ENCODE measurements at regions not wholly inside any gene's neighbourhood (a gene's known extent, or its start where the extent isn't known, plus 50 kb on each side); places are given as distances from the start of the nearest gene placed in this dataset.

DNA sequence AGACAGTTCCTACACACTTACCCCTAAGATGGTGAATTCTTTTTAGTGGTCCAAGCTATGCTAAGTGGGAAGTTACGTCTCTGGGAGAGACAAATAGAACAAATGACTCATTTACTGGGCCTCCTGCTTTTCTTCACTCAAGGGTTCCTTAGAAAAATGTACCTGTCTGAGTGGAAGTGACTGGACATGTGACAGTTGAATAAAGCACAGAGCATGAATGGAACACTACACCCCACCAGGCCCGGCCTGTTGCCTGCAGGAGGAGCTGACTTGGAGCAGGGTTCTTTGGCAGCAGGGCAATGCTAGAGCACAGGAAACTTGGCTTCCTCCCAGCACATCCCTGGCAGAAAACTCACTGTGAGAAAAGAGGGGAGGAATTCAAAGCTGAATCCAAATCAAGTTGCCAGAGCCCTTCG is 451.0 kb upstream of the SETBP1 start:
- Mint-ChIP-seq H3K27me3 (ENCODE audit: low read depth) (no peaks in the 10 kb centered on the region), H3K9me3 (0 out of 2 replicates have a peak, but pooled peaks cover 5% of the 10 kb centered on the region), H3K4me3 (no peak overlapping the region), H3K27ac (no peak overlapping the region), H3K36me3 (no peaks in the 10 kb centered on the region), H3K4me1 (peaks cover 11% of the 10 kb centered on the region)
- POLR2A ChIA-PET: no interaction called here
- TF ChIP-seq ZNF232 (CRISPR knock-in tag; IDR thresholded peaks at IDR 0.05) (no peak), ATF1 (CRISPR knock-in tag; IDR thresholded peaks at IDR 0.05) (no peak), SP1 (CRISPR knock-in tag; conservative IDR thresholded peaks at IDR 0.05) (no peak), TEAD4 (CRISPR knock-in tag; IDR thresholded peaks at IDR 0.05) (no peak), GRHL2 (CRISPR knock-in tag; IDR thresholded peaks at IDR 0.05; ENCODE audit: insufficient replicate concordance, severe bottlenecking) (no peak), MYBL2 (CRISPR knock-in tag; IDR thresholded peaks at IDR 0.05) (no peak)
- TF ChIP-seq, protein P1, sequence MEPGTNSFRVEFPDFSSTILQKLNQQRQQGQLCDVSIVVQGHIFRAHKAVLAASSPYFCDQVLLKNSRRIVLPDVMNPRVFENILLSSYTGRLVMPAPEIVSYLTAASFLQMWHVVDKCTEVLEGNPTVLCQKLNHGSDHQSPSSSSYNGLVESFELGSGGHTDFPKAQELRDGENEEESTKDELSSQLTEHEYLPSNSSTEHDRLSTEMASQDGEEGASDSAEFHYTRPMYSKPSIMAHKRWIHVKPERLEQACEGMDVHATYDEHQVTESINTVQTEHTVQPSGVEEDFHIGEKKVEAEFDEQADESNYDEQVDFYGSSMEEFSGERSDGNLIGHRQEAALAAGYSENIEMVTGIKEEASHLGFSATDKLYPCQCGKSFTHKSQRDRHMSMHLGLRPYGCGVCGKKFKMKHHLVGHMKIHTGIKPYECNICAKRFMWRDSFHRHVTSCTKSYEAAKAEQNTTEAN (CRISPR knock-in tag; IDR thresholded peaks at IDR 0.05): no peak
- CTCF ChIA-PET: no interaction called here
- ATAC-seq: 0 out of 2 replicates have a peak, but pooled peaks have one; percentile 32
- DNase-seq (ENCODE audit: low spot score): no peak

DNA sequence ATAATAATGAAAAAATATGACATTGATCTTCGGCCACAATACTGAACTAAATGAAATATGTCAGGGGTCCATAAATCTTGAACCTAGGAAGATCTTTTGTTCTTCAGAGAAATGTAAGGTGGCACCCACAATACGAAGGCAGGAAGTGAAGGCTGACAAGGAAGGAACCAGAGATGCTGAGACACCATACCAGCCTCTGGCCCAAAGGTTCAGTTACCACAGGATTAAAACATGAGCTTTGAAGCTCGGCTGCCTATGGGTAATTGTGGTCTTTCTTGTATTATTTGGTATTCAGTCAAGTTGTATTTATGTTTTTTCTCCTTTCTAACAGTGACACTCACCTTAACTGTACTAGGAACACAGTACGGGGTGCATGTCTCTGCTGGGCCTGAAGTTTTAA is 448.8 kb upstream of the SETBP1 start:
- ChIA-PET POLR2A (no interaction called here), CTCF (no interaction called here)
- peaks cover 11% of the 10 kb centered on the region for H3K4me1 Mint-ChIP-seq
- TF ChIP-seq CREB1 (CRISPR knock-in tag; IDR thresholded peaks at IDR 0.05) (no peak), FOXK1 (CRISPR knock-in tag; IDR thresholded peaks at IDR 0.05) (no peak)
- TF ChIP-seq, protein P2, sequence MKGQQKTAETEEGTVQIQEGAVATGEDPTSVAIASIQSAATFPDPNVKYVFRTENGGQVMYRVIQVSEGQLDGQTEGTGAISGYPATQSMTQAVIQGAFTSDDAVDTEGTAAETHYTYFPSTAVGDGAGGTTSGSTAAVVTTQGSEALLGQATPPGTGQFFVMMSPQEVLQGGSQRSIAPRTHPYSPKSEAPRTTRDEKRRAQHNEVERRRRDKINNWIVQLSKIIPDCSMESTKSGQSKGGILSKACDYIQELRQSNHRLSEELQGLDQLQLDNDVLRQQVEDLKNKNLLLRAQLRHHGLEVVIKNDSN (CRISPR knock-in tag; IDR thresholded peaks at IDR 0.05): no peak
- no peak overlapping the region for H3K27ac Mint-ChIP-seq
- no peak overlapping the region for H3K4me3 Mint-ChIP-seq
- no peaks in the 10 kb centered on the region for H3K36me3 Mint-ChIP-seq
- no peak for ATAC-seq
- H3K9me3 Mint-ChIP-seq: 0 out of 2 replicates have a peak, but pooled peaks cover 5% of the 10 kb centered on the region
- no peak for DNase-seq (ENCODE audit: low spot score)
- H3K27me3 Mint-ChIP-seq (ENCODE audit: low read depth): no peaks in the 10 kb centered on the region

DNA sequence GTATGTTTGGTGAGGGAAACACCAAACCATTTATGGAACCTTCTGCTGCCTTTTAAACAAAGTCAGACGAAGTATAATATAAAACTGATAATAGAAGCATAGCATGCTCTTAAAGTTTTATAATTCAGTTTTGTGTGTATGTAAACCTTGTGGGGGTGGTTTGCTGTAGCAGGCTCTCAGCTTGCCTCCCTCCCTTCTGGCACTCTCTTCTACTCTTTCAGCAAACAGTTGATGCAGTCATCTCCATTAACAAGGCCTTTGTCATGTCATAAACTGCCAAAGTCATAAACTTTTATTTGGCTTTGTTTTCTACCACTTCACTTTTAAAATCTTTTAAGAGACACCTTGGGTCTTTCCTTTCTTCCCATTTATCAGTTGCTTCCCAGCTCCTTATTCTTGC is 448.2 kb upstream of the SETBP1 start:
- H3K9me3 Mint-ChIP-seq: 0 out of 2 replicates have a peak, but pooled peaks cover 5% of the 10 kb centered on the region
- H3K36me3 Mint-ChIP-seq: no peaks in the 10 kb centered on the region
- no peak overlapping the region for H3K4me3 Mint-ChIP-seq
- H3K4me1 Mint-ChIP-seq: peaks cover 11% of the 10 kb centered on the region
- CTCF ChIA-PET: no interaction called here
- POLR2A ChIA-PET: no interaction called here
- no peaks in the 10 kb centered on the region for H3K27me3 Mint-ChIP-seq (ENCODE audit: low read depth)
- no peak overlapping the region for H3K27ac Mint-ChIP-seq
- no peak for DNase-seq (ENCODE audit: low spot score)
- no peak for ATAC-seq
- TF ChIP-seq, protein P3, sequence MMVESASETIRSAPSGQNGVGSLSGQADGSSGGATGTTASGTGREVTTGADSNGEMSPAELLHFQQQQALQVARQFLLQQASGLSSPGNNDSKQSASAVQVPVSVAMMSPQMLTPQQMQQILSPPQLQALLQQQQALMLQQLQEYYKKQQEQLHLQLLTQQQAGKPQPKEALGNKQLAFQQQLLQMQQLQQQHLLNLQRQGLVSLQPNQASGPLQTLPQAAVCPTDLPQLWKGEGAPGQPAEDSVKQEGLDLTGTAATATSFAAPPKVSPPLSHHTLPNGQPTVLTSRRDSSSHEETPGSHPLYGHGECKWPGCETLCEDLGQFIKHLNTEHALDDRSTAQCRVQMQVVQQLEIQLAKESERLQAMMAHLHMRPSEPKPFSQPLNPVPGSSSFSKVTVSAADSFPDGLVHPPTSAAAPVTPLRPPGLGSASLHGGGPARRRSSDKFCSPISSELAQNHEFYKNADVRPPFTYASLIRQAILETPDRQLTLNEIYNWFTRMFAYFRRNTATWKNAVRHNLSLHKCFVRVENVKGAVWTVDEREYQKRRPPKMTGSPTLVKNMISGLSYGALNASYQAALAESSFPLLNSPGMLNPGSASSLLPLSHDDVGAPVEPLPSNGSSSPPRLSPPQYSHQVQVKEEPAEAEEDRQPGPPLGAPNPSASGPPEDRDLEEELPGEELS (CRISPR knock-in tag; IDR thresholded peaks at IDR 0.05): no peak
- TF ChIP-seq NFYB (CRISPR knock-in tag; conservative IDR thresholded peaks at IDR 0.05; ENCODE audit: low read depth) (no peak), ZNF317 (CRISPR knock-in tag; IDR thresholded peaks at IDR 0.05; ENCODE audit: borderline replicate concordance, low read depth) (no peak)
- TF ChIP-seq, protein P4, sequence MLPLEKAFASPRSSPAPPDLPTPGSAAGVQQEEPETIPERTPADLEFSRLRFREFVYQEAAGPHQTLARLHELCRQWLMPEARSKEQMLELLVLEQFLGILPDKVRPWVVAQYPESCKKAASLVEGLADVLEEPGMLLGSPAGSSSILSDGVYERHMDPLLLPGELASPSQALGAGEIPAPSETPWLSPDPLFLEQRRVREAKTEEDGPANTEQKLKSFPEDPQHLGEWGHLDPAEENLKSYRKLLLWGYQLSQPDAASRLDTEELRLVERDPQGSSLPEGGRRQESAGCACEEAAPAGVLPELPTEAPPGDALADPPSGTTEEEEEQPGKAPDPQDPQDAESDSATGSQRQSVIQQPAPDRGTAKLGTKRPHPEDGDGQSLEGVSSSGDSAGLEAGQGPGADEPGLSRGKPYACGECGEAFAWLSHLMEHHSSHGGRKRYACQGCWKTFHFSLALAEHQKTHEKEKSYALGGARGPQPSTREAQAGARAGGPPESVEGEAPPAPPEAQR (CRISPR knock-in tag; IDR thresholded peaks at IDR 0.05): no peak
- TF ChIP-seq, protein P5, sequence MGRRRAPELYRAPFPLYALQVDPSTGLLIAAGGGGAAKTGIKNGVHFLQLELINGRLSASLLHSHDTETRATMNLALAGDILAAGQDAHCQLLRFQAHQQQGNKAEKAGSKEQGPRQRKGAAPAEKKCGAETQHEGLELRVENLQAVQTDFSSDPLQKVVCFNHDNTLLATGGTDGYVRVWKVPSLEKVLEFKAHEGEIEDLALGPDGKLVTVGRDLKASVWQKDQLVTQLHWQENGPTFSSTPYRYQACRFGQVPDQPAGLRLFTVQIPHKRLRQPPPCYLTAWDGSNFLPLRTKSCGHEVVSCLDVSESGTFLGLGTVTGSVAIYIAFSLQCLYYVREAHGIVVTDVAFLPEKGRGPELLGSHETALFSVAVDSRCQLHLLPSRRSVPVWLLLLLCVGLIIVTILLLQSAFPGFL (CRISPR knock-in tag; IDR thresholded peaks at IDR 0.05; ENCODE audit: borderline replicate concordance): no peak
- TF ChIP-seq, protein P6, sequence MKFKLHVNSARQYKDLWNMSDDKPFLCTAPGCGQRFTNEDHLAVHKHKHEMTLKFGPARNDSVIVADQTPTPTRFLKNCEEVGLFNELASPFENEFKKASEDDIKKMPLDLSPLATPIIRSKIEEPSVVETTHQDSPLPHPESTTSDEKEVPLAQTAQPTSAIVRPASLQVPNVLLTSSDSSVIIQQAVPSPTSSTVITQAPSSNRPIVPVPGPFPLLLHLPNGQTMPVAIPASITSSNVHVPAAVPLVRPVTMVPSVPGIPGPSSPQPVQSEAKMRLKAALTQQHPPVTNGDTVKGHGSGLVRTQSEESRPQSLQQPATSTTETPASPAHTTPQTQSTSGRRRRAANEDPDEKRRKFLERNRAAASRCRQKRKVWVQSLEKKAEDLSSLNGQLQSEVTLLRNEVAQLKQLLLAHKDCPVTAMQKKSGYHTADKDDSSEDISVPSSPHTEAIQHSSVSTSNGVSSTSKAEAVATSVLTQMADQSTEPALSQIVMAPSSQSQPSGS (CRISPR knock-in tag; IDR thresholded peaks at IDR 0.05; ENCODE audit: borderline replicate concordance, low read depth): no peak
- TF ChIP-seq, protein P7, sequence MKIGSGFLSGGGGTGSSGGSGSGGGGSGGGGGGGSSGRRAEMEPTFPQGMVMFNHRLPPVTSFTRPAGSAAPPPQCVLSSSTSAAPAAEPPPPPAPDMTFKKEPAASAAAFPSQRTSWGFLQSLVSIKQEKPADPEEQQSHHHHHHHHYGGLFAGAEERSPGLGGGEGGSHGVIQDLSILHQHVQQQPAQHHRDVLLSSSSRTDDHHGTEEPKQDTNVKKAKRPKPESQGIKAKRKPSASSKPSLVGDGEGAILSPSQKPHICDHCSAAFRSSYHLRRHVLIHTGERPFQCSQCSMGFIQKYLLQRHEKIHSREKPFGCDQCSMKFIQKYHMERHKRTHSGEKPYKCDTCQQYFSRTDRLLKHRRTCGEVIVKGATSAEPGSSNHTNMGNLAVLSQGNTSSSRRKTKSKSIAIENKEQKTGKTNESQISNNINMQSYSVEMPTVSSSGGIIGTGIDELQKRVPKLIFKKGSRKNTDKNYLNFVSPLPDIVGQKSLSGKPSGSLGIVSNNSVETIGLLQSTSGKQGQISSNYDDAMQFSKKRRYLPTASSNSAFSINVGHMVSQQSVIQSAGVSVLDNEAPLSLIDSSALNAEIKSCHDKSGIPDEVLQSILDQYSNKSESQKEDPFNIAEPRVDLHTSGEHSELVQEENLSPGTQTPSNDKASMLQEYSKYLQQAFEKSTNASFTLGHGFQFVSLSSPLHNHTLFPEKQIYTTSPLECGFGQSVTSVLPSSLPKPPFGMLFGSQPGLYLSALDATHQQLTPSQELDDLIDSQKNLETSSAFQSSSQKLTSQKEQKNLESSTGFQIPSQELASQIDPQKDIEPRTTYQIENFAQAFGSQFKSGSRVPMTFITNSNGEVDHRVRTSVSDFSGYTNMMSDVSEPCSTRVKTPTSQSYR (CRISPR knock-in tag; IDR thresholded peaks at IDR 0.05): no peak
